Parathyroid adenoma (tissue), 2 donors: ENCODE measurements at regions not wholly inside any gene's neighbourhood (a gene's known extent, or its start where the extent isn't known, plus 50 kb on each side); places are given as distances from the start of the nearest gene placed in this dataset.

Experiments used
- H2AFZ ChIP-seq: fragments of 300-600 bp; sonication (generic); one replicate; pipeline ENCODE4 v1.7.0; 2017; ENCODE audit warnings: antibody characterized with exemption, mild to moderate bottlenecking
- H3K27ac ChIP-seq: fragments of 300-600 bp; sonication (generic); one replicate; pipeline ENCODE4 v1.7.0; 2017
- H3K27me3 ChIP-seq: fragments of 300-600 bp; sonication (generic); one replicate; pipeline ENCODE4 v1.7.0; 2017; ENCODE audit warnings: low read length; ENCODE audit not compliant: control insufficient read depth, insufficient read depth
- H3K36me3 ChIP-seq: fragments of 300-600 bp; sonication (generic); one replicate; pipeline ENCODE4 v1.7.0; 2017; ENCODE audit warnings: low read length; ENCODE audit not compliant: control insufficient read depth, insufficient read depth
- H3K4me1 ChIP-seq: fragments of 300-600 bp; sonication (generic); one replicate; pipeline ENCODE4 v1.7.0; 2017; ENCODE audit warnings: control low read depth
- H3K4me2 ChIP-seq: fragments of 300-600 bp; sonication (generic); one replicate; pipeline ENCODE4 v1.7.0; 2017; ENCODE audit warnings: low read length
- H3K4me3 ChIP-seq: fragments of 300-600 bp; sonication (generic); one replicate; pipeline ENCODE4 v1.7.0; 2017; ENCODE audit warnings: low read depth, low read length
- H3K79me2 ChIP-seq: fragments of 300-600 bp; sonication (generic); one replicate; pipeline ENCODE4 v1.7.0; 2017; ENCODE audit warnings: control low read depth
- H3K9ac ChIP-seq: fragments of 300-600 bp; sonication (generic); one replicate; pipeline ENCODE4 v1.7.0; 2017; ENCODE audit warnings: mild to moderate bottlenecking
- H3K9me3 ChIP-seq: fragments of 300-600 bp; sonication (generic); one replicate; pipeline ENCODE4 v1.7.0; 2017; ENCODE audit warnings: low read length; ENCODE audit not compliant: control insufficient read depth
- TF ChIP-seq, protein P1 (sequence below): fragments of 300-600 bp; sonication (generic); IDR thresholded peaks from one replicate; pipeline ENCODE4 v1.7.0; 2017; ENCODE audit warnings: antibody characterized with exemption, mild to moderate bottlenecking
- donor health status: primary hyperparathyroidism.

DNA sequence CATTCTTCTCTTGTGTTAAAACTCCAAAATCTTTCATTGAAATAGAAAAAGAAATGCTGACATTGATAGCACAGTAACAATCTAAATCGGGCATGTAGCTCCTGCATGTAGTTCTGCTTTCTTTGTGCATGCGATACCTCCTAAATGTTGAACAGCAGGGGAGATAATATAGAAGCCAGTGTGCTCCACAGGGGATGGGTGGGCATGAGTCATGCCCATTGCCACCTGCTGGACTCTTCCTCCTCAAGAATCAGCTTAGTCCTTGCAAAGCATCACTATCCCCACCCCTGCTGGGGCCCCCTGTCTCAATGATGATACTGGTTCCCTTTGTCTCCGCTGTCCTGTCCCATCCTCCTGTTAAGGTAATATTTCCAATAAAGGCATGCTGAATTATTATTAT lies 203.0 kb downstream of the RWDD3 start:
- no peak overlapping the region for H2AFZ ChIP-seq
- no peaks in the 10 kb centered on the region for H3K4me1 ChIP-seq
- H3K9me3 ChIP-seq, result no peaks in the 10 kb centered on the region
- H3K4me2 ChIP-seq, result no peak overlapping the region
- no peak overlapping the region for H3K9ac ChIP-seq
- no peak overlapping the region for H3K4me3 ChIP-seq
- no peaks in the 10 kb centered on the region for H3K27me3 ChIP-seq
- no peaks in the 10 kb centered on the region for H3K36me3 ChIP-seq
- TF ChIP-seq, protein P1, sequence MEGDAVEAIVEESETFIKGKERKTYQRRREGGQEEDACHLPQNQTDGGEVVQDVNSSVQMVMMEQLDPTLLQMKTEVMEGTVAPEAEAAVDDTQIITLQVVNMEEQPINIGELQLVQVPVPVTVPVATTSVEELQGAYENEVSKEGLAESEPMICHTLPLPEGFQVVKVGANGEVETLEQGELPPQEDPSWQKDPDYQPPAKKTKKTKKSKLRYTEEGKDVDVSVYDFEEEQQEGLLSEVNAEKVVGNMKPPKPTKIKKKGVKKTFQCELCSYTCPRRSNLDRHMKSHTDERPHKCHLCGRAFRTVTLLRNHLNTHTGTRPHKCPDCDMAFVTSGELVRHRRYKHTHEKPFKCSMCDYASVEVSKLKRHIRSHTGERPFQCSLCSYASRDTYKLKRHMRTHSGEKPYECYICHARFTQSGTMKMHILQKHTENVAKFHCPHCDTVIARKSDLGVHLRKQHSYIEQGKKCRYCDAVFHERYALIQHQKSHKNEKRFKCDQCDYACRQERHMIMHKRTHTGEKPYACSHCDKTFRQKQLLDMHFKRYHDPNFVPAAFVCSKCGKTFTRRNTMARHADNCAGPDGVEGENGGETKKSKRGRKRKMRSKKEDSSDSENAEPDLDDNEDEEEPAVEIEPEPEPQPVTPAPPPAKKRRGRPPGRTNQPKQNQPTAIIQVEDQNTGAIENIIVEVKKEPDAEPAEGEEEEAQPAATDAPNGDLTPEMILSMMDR, result no peak
- H3K79me2 ChIP-seq, result no peaks in the 10 kb centered on the region
- no peak overlapping the region for H3K27ac ChIP-seq

DNA sequence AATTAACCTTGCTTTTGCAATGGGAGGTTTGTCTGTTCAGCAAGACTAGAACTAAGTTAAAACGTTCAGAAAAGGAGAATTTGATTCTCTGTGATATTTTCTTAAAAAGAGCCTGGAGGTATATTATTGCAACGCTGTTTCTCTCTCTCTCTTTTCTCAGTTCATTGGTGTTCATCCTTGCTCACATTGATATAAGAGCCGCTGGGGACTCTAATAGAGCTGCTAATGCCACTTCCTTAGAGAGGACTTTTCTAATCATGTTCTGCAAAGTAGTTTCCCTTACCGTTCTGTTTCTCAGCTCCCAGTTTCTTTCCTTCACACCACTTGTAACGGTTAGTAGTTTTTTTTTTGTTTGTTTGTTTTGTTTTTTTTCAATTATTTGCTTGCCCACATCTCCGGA lies 203.8 kb downstream of the RWDD3 start:
- Histone ChIP-seq H3K4me1 (no peaks in the 10 kb centered on the region), H3K79me2 (no peaks in the 10 kb centered on the region), H3K36me3 (no peaks in the 10 kb centered on the region), H3K27ac (no peak overlapping the region), H3K9me3 (no peaks in the 10 kb centered on the region), H2AFZ (no peak overlapping the region), H3K4me2 (no peak overlapping the region), H3K27me3 (no peaks in the 10 kb centered on the region), H3K4me3 (no peak overlapping the region), H3K9ac (no peak overlapping the region)
- TF ChIP-seq, protein P1, result no peak

DNA sequence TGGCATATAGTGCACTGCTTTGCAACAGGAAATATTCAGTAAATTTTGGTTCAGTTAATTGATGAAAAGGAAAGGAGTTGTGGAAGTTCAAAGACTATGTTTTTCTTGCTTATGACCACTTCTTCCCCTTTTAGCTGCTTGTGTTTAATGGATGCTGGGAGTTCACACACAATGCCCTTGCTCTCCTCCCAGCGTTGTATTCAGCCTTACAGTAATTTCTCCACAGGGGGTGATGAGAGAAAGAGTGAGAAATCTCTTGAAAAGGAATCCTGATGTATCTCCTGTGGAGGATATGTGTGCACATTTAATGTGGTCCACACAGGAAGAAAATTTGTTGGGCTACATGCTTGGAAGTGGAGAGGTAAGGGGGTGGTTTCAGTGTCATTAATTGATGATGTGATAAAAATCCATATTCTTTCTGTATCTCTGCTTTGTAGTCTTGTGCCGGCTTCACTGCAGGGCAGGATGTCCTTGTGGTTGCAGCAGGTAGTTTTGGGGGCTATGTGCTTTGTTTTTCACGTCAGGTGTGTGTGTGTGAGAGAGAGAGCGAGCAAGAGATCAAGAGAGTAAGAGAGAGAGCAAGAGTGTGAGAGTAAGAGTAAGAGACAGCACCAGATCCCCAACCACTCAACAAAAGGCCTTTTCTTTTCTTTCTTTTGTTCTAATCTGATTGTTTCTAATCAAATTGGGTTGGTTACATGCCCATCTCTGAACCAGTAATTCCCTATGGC lies 204.4 kb downstream of the RWDD3 start:
- Histone ChIP-seq H3K4me1 (no peaks in the 10 kb centered on the region), H3K4me3 (no peak overlapping the region), H3K27me3 (no peaks in the 10 kb centered on the region), H3K9me3 (no peaks in the 10 kb centered on the region), H3K27ac (no peak overlapping the region), H3K79me2 (no peaks in the 10 kb centered on the region), H3K4me2 (no peak overlapping the region), H3K9ac (no peak overlapping the region), H3K36me3 (no peaks in the 10 kb centered on the region), H2AFZ (no peak overlapping the region)
- TF ChIP-seq, protein P1, result no peak

DNA sequence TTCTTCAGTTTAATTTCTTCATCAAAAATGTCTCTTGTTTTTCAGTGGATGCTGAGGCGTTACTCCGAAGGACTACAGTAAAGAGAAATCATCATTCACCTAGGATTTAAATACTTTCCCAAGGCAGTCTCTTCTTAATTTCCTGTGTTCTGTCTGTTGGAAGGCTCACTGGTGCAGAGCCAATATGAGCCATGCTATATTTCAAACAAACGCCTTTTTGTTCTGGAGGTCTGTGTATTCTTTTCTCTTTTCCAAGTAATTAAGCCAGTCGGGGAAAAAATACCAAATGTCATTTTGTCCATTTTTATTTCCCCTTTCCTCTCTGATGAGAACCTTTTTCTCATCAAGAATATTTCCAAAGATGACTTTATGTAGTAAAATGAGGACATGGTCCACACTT lies 206.5 kb downstream of the RWDD3 start:
- no peak overlapping the region for H3K4me2 ChIP-seq
- H3K9ac ChIP-seq, result no peak overlapping the region
- TF ChIP-seq, protein P1, result no peak
- no peaks in the 10 kb centered on the region for H3K27me3 ChIP-seq
- no peaks in the 10 kb centered on the region for H3K36me3 ChIP-seq
- H3K4me1 ChIP-seq, result no peaks in the 10 kb centered on the region
- no peak overlapping the region for H3K27ac ChIP-seq
- H3K9me3 ChIP-seq, result no peaks in the 10 kb centered on the region
- H3K4me3 ChIP-seq, result no peak overlapping the region
- H3K79me2 ChIP-seq, result no peaks in the 10 kb centered on the region
- no peak overlapping the region for H2AFZ ChIP-seq

DNA sequence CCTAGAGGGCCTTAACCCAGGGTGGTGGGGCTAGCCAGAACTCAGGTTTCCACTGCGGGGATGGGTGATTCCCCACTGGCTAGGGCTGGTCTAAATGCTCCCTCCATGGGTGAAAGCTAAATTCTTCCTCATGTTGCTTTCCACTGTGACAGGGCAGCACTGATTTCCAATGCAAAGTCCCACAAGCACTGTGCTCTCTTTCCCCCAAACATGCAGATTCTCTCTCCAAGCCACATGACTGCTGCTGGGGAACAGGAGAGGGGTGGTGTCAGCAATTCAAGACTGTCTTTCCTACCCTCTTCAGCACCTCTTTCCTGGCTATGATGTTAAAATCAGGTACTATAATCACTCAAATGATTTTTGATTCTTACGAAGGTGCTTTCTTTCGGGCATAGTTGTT lies 215.5 kb downstream of the RWDD3 start:
- Histone ChIP-seq H2AFZ (no peak overlapping the region), H3K79me2 (no peaks in the 10 kb centered on the region), H3K27ac (no peak overlapping the region), H3K9ac (no peak overlapping the region), H3K27me3 (no peaks in the 10 kb centered on the region), H3K4me1 (no peaks in the 10 kb centered on the region), H3K4me2 (no peak overlapping the region), H3K36me3 (no peaks in the 10 kb centered on the region), H3K4me3 (no peak overlapping the region), H3K9me3 (no peaks in the 10 kb centered on the region)
- TF ChIP-seq, protein P1, result no peak
